ENCODE measurements at regions not wholly inside any gene's neighbourhood (a gene's known extent, or its start where the extent isn't known, plus 50 kb on each side); places are given as distances from the start of the nearest gene placed in this dataset.
"Not testable (repeated sequence)": the region's sequence is repeated elsewhere in the genome, so short reads cannot be mapped to it uniquely, and the experiment has no call there.

DNA sequence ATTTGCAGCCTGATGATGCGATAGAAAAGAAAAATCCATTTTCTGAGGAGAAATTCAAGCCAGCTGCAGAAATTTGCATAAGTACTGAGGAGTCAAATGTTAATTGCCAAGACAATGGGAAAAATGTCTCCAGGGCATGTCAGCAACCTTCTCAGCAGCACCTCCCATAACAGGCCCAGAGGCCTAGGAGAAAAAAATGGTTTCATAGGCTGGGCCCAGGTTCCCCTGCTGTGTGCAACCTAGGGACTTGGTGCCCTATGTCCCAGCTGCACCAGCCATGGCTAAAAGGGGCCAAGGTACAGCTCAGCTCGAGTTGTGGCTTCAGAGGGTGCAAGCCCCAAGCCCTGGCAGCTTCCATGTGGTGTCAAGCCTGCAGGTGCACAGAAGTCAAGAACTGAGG lies 144.8 kb upstream of the PRKD1 start:
- not testable (repeated sequence) for DNase-seq (ENCODE audit: low read depth)

DNA sequence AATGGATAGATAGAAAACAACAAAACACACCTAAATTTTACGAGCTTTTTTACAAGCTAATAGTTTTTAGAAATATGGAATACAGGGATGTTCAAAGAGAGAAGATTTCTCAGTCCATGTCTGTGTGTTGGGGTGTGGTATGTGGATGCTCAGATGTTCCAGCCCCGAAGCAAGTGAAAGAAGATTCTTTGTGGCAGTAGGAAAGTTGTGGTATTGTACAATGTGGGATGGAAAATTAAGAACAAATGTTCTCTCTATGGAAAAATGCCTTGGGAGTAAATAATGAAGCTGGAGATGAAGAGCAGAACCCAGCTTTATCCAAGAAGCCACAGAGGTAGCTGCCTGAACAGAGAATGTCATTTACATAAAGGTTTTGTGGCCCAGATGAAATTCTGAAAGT lies 150.3 kb upstream of the PRKD1 start:
- no peak for DNase-seq (ENCODE audit: low read depth)

DNA sequence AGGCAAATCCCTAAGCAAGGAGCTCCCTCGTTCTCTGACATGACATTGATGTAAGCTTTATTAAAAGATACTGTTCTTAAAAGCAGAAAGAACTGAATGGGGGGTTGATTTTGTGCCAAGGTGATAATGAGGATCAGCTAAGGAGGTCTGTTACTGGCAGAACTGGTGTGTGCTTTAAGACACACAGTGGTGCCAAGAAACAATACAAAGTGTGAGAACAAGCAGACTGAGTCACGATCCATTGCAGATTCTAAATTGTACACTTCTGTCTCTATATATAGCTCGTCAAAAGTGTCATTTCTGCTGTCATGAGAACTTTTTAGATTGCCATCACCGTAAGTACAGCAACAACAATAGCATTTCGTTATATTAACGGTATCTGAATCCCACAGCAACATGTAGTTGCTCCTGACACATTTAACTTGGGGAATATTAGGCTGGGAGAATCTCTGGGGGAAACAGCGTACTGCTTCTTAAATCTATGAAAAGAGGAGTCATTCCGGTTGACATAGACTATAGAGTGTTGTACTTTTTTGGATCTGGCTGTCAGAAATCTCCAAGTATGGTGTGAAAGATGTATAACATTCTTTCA lies 151.3 kb upstream of the PRKD1 start:
- DNase-seq (ENCODE audit: low read depth): no peak

DNA sequence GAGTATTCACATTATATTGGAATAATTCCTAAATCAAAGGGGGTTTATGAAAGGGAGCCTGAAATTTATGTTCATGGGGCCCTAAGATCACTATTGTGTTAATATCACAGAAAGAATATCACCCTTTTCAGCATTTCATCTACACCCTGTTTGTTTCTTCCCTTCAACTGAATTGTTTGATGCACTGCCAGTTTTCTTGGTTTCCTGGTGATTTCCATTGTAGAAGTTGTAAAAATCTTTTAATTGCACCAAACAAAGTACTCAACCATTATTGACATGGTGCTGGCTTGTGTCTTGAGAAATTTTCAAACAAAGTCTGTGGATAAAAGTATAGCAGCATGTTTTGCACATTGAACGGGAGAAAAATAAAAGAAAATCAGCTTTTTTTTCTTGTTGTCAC lies 154.8 kb upstream of the PRKD1 start:
- no peak for DNase-seq (ENCODE audit: low read depth)

DNA sequence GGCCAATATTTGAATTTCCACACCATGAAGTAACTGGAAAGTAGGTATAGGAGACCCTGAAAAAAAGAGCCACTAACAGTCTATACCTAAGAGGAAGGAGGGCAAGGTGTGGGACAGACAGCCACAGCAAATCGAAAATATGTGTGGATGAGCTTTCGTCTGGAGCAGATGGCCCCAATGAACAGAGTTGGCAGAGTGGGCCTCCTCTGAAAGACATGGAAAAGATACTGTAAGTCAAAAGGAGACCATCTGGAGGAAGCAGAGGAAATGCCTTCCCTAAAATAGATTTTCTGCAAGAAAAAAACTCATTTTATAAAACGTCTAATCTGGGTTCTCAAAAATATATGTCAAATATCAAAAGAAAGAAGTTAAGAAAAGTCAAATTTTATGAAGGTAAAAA lies 157.2 kb upstream of the PRKD1 start:
- DNase-seq (ENCODE audit: low read depth): no peak

DNA sequence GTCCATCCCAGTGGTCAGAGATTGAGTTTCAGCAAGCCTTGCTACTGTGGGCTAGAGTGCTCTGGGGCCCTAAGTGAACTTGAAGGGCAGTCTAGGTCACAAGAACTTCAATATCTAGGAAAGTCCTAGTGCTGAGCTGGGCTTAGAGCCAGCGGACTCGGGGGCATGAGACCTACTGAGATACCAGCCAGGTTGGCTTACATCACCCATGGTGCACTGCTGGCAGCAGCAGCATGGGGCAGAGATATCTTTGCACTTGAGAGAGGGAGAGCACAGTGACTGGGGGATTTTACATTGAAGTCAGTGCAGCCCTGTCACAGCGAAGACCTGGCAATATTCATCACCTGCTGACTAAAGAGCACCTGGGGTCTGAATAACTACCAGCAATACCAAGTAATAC lies 158.3 kb upstream of the PRKD1 start:
- no peak for DNase-seq (ENCODE audit: low read depth)

DNA sequence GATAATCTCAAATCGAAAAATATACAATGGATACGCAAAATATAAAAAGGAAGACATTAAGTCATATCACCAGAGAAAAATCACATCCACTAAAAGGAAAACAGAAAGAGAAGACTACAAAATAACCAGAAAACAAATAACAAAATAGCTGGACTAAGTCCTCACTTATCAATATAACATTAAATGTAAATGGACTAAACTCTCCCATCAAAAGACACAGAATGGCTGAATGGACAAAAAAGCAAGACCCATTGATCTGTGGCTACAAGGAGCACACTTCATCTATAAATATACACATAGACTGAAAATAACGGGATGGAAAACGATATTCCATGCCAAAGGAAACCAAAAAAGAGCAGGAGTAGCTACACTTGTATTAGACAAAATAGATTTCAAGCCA lies 161.0 kb upstream of the PRKD1 start:
- DNase-seq (ENCODE audit: low read depth): no peak

DNA sequence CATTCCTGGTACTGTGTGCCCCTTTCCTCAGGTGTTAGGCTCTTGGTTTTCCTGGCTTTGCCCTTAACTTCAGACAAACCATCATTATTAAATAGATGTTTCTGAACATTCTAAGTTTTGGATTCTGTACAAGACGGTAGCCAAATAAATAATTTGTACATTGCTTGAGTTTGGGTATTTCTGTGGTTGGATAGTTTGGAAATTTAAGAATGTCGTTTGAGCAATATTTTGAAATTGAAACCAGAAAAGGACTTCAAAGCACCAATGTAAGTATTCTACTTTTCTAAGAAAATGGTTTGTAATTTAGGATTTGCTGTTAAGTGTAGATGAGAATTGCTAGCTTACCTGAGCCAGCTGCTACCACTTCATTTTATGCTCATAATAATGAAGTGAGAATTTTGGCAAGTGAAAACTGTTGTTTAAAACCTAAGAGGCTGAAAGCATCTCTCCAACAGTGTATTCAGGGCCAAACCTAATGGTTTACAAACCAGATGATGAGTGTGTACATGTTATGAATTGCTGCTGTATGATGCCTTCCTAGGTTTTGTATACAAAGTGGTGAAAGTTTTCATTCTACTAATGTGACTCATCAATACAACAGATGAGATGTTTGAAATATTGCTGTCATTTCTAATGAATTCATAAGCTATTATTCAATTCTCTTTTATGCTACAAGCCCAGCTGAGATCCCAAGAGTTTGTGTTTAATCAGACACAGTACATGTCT lies 181.5 kb upstream of the PRKD1 start:
- DNase-seq (ENCODE audit: low read depth): no peak

DNA sequence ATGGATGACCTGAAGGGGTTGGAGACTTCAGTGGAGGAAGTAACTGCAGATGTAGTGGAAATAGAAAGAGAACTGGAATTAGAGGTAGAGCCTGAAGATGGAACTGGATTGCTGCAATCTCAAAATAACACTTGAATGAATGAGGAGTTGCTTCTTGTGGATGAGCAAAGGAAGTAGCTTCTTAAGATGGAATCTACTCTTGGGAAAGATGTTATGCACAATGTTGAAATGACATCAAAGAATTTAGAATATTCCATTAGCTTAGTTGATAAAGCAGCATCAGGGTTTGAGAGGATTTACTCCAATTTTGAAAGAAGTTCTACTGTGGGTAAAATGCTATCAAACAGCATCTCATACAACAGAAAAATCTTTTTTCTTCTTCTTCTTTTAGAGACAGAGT lies 186.4 kb upstream of the PRKD1 start:
- DNase-seq (ENCODE audit: low read depth): no peak

DNA sequence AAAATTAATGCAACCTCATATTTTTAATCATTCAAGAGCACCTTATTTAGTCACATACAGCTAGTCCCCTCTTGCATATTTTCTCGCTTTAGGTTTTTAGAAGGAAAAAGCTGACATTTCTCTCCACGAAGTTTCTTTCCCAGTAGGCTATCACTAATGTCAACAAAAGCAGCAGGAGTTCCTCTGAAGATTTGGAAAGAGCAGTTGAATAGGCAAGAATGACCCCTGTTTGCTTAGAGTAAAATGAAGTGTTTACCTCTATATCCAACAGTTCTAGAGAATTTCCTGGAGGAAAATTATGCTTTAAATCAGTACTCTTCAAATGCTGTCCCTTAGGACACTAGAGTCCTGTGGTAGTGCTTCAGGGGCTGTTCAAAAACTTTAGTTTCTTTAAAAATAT lies 188.1 kb upstream of the PRKD1 start:
- DNase-seq (ENCODE audit: low read depth): no peak

DNA sequence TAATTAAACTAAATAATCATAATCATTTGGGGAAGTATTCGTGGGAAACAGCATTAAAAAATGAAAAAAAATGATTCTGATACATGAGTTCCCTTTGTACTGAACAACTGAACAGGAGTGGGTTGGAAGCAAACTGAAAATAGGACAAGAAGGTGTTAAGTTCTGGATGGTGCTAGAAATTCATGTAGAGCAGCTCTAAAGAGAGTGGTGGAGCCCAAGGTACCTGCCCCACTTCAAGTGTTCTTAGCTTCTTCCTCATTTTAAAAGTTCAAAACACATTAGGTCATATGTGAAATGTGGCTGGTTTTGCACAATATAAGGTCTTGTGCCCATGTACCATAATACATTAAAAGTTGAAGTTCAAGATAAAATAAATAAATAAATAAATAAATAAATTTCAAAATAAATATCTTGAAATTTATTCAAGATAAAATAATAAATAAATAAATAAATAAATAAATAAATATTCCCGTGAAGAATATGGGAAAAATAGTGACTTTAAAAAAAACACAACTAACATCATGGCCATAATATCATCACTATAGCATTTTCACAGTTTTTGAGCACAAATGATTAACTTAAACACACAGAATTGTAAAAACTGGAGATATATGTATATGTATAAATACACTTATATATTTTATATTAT lies 191.5 kb upstream of the PRKD1 start:
- no peak for DNase-seq (ENCODE audit: low read depth)

DNA sequence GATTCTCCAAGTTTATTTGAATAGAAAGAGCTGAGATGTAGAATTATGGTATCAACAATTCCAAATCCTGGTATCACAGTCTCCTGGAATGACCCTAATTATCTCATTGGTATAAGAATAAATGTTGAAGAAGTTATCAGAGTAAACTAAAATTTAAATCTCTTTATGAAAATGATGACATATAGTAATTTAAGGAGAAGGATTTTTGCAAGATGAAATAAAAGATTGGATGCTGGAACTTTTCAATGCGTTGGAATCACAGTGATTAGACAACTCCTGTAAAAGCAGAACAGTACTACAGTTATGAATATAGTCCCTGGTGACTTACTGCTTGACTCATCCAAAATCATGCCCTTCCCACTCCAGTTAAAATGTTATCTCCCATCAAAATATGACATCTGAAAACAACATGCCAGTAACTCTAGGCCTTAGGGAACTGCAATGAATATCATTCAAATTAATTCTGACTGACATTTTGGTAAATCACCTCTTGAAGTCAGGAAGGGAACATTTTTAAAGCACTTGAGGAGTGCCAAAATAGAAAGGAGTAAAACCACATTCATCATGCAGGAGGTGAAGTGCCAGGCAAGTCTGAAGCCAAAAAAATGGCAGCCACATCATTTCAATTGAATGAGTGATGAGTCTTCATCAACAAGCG lies 197.8 kb upstream of the PRKD1 start:
- no peak for DNase-seq (ENCODE audit: low read depth)

DNA sequence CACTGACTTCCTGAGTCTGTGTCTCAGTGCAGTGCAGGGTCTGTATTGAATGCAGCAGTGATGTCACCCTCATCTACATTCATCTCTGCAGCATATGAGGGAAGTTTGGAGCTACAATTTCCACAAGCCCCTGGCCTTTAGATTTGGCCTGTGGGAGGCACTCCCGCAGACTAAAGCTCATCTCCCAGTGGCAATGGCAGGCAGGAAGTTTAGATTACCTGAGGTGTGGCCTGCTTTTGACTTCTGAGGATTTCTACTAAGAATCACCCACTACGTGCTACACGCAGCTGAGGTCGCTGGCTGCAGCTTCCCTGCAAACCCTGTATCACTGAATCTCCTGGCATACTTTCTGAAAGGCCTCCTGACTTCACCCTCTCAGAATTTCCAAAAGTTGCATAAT lies 202.2 kb upstream of the PRKD1 start:
- no peak for DNase-seq (ENCODE audit: low read depth)

DNA sequence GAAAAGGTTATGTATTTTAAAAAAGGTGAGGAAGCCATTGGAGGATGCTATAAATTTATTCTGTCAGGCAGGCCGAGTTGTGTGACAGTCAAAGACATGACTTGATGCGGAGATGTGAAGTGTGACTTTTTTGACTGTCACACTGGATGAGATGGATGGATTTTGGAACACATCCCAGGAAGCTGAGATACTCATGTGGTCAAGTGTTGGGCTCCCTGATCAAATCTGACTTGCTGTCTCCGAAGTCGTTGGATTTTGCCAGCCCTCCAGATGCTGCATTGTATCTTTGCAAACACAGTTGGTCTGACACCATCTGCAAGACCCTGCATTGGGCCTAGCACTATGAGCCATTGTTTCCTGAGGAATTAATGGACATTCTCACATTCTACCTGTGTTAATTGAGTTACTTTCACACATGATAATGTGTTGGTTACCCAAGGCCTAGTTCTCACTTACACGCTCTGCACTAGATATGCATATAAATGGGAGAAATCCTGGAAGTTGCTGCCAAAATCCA lies 204.0 kb upstream of the PRKD1 start:
- DNase-seq (ENCODE audit: low read depth): no peak

DNA sequence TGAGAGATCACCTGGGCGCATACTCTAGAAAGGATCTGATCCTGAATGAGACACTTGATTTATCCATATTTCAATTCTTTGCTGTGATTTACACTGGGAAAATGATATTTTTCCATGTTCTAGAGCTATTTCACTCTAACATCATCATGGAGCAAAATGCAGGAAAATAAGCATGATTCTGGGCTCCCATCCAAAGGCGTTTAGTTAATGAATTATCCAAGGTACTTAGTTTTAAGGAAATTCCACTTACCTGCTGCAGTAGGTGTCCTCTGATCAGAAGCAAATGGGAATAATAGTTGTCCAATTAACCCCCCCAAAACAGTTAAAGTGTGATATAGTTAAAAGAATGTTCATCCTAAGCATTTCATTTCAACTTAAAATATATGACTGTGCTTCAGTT lies 204.5 kb upstream of the PRKD1 start:
- no peak for DNase-seq (ENCODE audit: low read depth)

DNA sequence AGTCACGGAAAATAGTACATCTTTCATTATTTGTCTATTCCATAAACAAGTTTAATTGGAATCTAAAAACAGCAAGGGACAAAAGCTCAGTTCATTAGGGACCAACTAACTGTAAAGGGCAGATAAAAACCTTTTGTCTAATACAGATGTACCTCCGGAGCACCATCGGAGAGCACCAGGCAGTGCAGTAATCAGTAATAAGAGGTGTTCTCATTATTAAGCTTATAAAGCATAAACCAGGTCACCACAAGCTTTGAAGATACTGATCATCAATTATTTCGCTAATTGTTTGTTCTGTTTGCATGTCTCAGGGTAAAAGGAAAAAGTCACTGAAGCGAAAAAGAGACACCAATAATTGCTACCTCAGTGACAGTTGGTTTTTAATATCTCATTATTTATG lies 207.3 kb upstream of the PRKD1 start:
- DNase-seq (ENCODE audit: low read depth): no peak

DNA sequence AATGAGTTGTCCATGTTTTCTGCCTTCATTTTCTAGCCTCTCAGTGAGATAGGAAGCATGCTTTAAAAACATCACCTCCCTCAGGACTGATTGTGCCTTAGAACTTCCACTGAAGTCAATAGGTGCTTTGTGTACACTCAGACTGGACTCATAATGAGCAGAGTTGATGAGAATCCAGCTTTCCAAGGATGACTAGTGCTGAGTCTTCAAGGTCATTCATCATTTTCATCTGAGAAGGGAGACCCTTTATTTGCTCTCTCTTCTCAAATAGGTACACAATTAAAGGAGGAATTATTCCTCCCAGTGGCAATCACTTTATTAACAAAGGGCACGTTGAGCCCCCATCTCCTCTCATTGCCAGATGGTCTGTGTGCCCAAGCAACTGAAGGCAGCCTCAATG lies 210.9 kb upstream of the PRKD1 start:
- DNase-seq (ENCODE audit: low read depth): no peak

DNA sequence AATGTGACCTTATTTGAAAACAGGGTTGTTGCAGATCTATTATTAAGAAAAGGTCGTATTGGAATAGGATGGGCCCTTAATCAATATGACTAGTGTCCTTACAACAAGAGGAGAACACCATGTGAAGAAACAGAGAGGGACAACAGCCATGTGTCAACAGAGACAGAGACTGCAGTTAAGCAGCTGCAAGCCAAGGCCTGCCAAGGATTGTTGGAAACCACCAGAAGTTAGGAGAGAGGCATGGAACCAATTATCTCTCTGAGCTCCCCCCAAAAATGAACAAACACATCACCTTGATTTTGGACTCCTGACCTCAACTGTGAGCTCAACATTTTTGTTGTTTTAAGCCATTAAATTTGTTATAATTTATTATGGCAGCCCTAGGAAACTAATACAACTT lies 214.6 kb upstream of the PRKD1 start:
- no peak for DNase-seq (ENCODE audit: low read depth)

DNA sequence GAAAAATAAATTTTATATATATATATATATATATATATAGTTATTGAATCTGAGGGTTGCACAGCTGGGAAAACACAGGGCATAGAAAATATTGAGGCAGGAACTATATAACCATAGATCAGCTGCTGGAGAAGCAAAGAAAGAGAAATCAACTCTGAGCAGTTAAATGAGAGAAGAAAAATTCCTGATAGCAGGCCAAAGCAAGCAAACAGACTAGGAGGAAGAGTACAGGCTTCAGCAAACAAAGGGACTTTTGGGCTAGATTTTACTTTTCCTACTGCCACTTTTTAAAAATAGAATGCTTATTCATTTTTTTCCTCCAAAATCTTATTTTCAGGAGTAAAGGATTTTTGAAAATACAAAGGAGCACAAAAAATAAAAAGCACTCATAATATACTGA lies 216.0 kb upstream of the PRKD1 start:
- DNase-seq (ENCODE audit: low read depth): no peak

DNA sequence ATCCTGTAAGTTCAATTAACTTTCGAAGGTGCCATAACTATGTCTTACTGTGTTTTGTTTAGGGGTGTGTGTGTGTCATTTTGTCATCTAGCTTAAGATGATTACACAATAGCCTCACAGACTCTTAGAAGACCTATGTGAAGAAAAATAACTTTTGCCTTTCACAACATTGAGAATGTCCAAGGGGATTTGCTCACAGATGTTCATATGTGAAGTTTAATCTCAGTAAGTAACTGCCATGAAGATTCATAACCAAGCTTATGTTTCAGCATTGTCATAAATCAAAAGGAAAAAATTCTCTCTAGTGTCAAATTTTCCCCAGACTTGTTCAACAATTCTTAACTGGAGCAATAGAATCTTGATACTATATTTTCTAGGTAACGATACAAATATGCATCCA lies 226.1 kb upstream of the PRKD1 start:
- DNase-seq (ENCODE audit: low read depth): no peak

DNA sequence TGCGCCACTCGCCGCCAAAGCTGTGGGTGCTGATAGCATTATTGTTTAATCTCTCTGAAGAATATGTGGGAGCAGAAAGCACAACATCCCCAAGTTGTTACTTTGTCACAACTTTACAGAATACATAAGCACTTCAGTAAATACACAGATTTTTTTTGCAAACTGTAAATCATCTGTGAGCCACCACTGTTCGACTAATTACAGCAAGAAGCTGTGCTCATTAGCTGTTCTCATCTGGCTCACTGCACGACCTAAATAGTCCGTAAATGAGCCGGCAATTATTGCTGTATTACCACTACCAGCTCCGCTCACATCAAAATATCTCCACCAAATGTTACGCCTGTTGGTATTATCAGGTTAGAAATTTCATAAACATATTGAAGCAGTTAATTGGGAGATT lies 228.9 kb upstream of the PRKD1 start:
- no peak for DNase-seq (ENCODE audit: low read depth)

DNA sequence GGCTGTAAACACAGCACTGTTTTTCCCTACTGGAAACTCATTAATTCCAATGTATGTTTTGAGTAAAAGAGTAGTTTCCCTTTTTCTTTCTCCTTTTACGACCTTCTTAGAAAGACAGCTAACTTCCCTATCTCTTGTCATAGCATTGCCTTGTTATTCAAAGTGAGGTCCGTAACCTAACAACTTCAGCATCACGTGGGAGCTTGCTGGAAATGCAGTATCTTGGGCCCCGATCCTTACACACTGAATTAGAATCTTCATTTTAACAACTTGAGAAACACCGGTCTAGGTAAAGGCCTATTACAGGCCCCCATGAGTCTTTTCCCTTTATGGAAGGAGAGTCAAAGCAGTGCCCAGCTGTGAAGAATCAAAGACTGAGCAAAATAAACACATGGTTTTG lies 230.7 kb upstream of the PRKD1 start:
- no peak for DNase-seq (ENCODE audit: low read depth)

DNA sequence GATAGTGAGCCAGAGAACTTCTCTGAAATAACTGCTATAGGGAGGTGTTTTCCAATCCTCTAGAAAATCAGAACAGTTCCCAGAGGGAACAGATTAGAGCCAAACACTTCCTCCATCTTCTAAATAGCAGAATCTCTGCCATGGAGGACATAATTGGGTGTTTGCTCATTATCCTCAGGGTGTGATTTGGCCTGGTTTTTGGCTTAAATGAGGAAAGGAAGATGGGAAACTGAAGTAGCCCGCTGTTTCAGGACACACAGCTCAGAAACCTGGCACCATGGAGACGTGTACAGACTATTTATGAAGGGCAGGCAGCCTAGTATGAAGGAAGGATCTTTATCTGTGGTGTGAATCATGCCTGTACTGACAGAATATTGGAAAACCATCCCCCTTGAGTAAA lies 231.7 kb upstream of the PRKD1 start:
- no peak for DNase-seq (ENCODE audit: low read depth)
